ENCODE measurements at regions not wholly inside any gene's neighbourhood (a gene's known extent, or its start where the extent isn't known, plus 50 kb on each side); places are given as distances from the start of the nearest gene placed in this dataset.

DNA sequence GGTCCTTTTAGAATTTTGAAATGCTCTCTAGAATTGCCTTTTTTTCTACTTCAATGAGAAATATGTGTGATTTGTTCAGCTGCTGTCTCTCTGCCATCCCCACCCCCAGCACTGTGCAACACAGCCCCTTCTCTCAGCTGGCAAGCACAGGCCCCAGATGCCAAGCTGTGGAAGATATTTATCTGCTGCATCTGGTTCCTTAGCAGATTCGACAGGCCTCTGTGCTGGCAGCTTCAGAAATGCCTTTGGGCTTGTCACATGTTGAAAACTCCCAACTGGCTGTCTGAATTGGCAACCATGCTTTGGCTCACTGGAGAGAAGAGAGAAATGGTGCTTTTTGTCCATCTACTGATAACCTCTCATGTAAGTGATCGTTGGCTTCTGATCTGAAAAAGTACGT is 206.7 kb upstream of the C1orf87 start:
- TF ChIP-seq, protein P1, sequence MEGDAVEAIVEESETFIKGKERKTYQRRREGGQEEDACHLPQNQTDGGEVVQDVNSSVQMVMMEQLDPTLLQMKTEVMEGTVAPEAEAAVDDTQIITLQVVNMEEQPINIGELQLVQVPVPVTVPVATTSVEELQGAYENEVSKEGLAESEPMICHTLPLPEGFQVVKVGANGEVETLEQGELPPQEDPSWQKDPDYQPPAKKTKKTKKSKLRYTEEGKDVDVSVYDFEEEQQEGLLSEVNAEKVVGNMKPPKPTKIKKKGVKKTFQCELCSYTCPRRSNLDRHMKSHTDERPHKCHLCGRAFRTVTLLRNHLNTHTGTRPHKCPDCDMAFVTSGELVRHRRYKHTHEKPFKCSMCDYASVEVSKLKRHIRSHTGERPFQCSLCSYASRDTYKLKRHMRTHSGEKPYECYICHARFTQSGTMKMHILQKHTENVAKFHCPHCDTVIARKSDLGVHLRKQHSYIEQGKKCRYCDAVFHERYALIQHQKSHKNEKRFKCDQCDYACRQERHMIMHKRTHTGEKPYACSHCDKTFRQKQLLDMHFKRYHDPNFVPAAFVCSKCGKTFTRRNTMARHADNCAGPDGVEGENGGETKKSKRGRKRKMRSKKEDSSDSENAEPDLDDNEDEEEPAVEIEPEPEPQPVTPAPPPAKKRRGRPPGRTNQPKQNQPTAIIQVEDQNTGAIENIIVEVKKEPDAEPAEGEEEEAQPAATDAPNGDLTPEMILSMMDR (IDR thresholded peaks at IDR 0.05; ENCODE audit: low read depth, low read length, missing control alignments) = no peak
- DNase-seq (ENCODE audit: extremely low read depth, low read depth) = no peak
- H3K4me3 ChIP-seq (replicated peaks; ENCODE audit: low read depth, low read length) = no peak overlapping the region

DNA sequence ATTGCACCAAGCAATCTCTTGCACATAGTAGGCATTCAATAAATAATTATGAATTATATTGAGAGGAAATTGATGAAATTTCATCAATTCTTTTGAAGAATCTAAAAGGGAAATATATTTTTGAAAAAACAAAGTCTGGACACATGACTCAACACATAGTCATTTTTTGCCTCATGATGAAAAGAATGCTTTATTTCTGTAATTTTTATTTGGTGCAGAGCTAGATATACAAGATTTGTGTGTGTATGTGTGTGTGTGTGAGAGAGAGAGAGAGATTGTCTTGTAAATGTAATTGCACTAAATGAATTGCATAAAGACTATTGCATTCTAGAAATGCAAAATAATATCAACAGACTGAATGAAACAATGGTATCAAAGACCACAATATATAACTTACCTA is 206.2 kb upstream of the C1orf87 start:
- no peak for DNase-seq (ENCODE audit: extremely low read depth, low read depth)
- TF ChIP-seq, protein P1 (IDR thresholded peaks at IDR 0.05; ENCODE audit: low read depth, low read length, missing control alignments) = no peak

DNA sequence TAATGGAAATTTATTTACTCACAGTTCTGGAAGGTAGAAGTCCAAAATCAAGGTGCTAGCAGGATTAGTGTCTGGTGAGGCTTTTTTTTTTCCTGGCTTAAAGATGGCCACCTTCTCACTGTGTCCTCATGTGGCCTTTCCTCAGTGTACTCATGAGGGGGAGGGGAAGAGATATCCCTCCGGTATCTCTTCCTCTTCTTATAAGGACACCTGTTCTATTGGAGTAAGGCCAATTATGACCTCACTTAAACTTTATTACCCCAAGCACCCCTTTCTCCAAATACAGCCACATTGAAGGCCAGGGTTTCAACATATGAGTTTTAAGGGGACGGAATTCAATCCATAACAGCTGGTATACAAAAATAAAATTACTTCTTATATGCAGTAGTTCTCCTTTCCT is 203.7 kb upstream of the C1orf87 start:
- H3K4me3 ChIP-seq (replicated peaks; ENCODE audit: low read depth, low read length) = no peak overlapping the region
- TF ChIP-seq, protein P1 (IDR thresholded peaks at IDR 0.05; ENCODE audit: low read depth, low read length, missing control alignments) = no peak
- no peak for DNase-seq (ENCODE audit: extremely low read depth, low read depth)

More for the DNA sequence above, 206.2 kb upstream of the C1orf87 start:
- H3K4me3 ChIP-seq (replicated peaks; ENCODE audit: low read depth, low read length) = no peak overlapping the region

DNA sequence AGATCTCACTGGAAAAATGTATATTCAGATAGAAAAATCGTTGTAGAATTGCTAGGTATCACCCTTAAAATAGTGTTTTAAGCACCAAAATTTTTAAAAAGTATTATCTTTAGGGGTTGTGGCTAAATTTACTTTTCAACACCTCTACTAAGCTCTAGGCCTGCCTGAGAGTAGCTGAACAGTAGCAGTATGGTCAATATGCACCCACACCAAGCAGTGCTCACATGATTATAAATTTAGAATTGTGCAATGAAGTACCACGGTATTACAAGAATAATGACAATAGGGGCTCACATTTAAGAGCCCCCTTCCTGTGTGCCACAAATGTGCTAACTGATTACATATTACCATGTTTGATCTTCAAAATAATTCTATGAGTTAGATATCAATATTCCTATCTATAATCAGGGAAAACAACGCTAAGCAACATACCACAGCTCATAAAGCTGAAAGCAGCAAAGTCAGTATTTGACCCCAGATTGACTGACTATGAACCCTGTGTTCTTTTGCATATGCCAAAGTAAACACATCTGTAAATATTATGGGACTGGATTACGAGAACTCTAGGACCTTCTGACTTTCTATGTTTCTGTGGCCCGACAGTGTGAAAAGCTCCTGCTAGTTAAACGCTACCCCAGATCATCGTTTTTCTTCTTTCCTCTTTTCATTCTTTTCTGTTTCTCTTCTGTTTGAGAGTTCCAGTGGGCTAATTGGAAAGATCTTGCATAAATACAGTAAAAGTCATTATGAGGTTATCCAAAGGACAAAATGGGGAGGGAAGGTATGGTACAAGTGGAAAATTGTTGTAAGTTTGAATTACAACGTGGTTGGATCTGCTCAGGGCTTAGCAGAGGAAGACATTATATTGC is 201.1 kb upstream of the C1orf87 start:
- no peak overlapping the region for H3K4me3 ChIP-seq (replicated peaks; ENCODE audit: low read depth, low read length)
- TF ChIP-seq, protein P1 (IDR thresholded peaks at IDR 0.05; ENCODE audit: low read depth, low read length, missing control alignments) = no peak
- DNase-seq (ENCODE audit: extremely low read depth, low read depth) = no peak

DNA sequence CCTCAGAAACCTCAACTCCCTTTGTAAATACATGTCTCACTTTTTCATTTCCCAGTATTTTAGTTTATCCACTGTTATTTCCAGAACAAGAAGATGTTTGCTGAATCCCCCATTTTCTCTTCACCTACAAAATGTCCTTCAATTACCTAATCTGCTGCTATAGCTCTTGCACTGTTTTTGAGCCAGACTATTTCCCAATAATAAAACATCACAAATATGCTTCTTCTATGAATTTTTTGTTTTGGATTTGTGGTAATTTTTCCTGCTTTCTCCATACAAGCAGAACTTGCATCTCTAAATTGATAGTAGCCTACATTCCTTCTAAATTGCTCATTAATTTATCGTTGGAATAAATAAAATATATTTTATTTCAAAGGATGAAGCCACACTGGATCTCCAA is 199.6 kb upstream of the C1orf87 start:
- TF ChIP-seq, protein P1 (IDR thresholded peaks at IDR 0.05; ENCODE audit: low read depth, low read length, missing control alignments) = no peak

DNA sequence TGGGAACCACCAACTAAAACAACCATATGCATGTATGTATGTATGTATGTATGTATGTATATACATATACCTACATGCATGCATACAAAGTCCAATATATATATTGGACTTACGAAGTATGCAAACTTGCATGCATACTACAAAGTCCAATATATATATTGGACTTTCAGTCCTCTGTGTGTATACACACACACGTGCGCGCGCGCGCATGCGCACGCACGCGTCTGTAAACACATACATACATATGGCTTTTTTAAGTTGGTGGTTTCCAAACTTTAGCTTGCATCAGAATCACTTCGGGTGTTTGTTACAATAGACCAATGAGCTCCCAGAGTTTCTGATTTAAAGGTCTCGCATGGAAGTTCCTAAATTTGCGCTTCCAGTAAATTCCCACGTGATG is 197.5 kb upstream of the C1orf87 start:
- no peak overlapping the region for H3K4me3 ChIP-seq (replicated peaks; ENCODE audit: low read depth, low read length)
- no peak for DNase-seq (ENCODE audit: extremely low read depth, low read depth)
- TF ChIP-seq, protein P1 (IDR thresholded peaks at IDR 0.05; ENCODE audit: low read depth, low read length, missing control alignments) = no peak

More for the DNA sequence above, 199.6 kb upstream of the C1orf87 start:
- no peak for DNase-seq (ENCODE audit: extremely low read depth, low read depth)
- H3K4me3 ChIP-seq (replicated peaks; ENCODE audit: low read depth, low read length) = no peak overlapping the region

All from HFF-Myc (cell line).